Activated CD8-positive, alpha-beta memory T cell treated with anti-CD3 and anti-CD28 coated beads, Interleukin-2, amount 10 ng/mL, durations not matched to agents 7 days and 5 days (primary cell): ENCODE measurements at regions not wholly inside any gene's neighbourhood (a gene's known extent, or its start where the extent isn't known, plus 50 kb on each side); places are given as distances from the start of the nearest gene placed in this dataset.
"Not testable (repeated sequence)": the region's sequence is repeated elsewhere in the genome, so short reads cannot be mapped to it uniquely, and the experiment has no call there.

Source experiments
- ATAC-seq: fragments of 150-1000 bp; cut with Tn5 transposase; one replicate; pipeline ENCODE4 v1.10.0; 2021; ENCODE audit warnings: moderate library complexity
- CTCF ChIA-PET: fragments of 350-600 bp; sonication (Branson Sonifier 250); formaldehyde crosslinking; loops from one replicate; lab custom pipeline; 2021; ENCODE audit warnings: antibody characterized with exemption; lab: Charles Lee
- DNase-seq: peaks from one replicate; pipeline ENCODE4 v3.0.0-alpha.2; 2020
- H3K27ac Mint-ChIP-seq: one replicate; pipeline ENCODE4 v1.8.0; 2021; ENCODE audit warnings: mild to moderate bottlenecking, mixed read lengths
- H3K27me3 Mint-ChIP-seq: one replicate; pipeline ENCODE4 v1.8.0; 2021; ENCODE audit warnings: mixed read lengths
- H3K36me3 Mint-ChIP-seq: one replicate; pipeline ENCODE4 v1.8.0; 2021; ENCODE audit warnings: mild to moderate bottlenecking, mixed read lengths
- H3K4me1 Mint-ChIP-seq: one replicate; pipeline ENCODE4 v1.8.0; 2021; ENCODE audit warnings: mixed read lengths
- H3K4me3 Mint-ChIP-seq: one replicate; pipeline ENCODE4 v1.8.0; 2021; ENCODE audit warnings: mild to moderate bottlenecking, moderate library complexity, mixed read lengths
- H3K9me3 Mint-ChIP-seq: one replicate; pipeline ENCODE4 v1.8.0; 2022; ENCODE audit warnings: low read depth, mixed read lengths

DNA sequence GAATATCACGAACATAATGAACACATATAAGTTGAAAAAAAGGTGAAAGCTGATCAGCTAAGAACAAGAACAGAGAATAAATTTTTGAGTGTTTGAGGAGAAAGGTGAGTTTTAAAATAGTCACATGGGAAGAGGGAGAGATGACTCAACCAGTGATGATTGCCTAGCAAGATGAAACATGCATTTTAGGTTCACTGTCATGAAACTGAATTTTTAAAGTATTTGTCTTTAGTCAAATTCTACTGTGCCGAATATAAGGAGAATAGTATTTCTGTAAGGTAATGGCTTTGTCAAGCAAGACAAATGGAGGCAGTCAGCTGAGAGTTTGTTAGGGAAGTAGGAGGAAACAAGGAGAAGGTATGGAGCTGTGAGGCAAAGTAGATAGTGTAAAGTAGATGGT, 2557.4 kb downstream of the PCDH9 start:
- Mint-ChIP-seq H3K4me1 (no peaks in the 10 kb centered on the region), H3K27me3 (no peaks in the 10 kb centered on the region), H3K9me3 (peaks cover 9% of the 10 kb centered on the region), H3K36me3 (no peaks in the 10 kb centered on the region), H3K27ac (no peak overlapping the region), H3K4me3 (no peak overlapping the region)
- no peak for ATAC-seq
- CTCF ChIA-PET = no interaction called here
- no peak for DNase-seq

DNA sequence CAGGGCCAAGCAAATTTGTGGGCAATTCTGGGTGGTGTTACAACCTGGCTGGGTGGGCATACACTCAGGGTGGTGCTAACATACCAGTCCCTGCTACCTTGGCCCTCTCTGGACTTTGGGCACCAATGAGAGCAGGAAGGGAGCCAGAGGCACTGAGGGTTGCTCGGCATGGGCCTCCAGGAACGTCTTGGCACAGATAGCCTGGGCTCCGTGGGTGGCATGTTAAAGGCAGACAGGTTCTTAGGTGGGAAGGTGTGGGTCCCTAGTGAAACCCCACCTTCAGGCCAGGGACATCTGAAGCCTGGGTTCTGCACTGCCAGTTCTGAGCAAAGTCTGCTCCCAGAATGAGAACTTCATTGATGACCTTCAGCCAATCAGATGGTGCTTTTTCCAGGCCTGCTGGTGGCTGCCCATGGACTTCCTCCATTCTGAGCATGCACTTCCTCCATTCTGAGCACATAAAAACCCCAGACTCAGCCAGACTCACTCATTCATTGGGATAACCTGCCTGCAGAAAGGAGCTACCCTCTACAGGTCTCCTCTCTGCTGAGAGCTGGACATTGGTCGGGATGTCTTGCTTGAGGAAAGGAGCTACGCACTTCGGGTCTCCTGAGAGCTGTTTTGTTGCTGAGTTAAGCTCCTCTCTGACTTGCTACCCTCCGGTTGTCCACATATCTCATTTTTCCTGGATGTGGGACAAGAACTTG, 2567.1 kb downstream of the PCDH9 start:
- DNase-seq (no peak), ATAC-seq (no peak)
- no peaks in the 10 kb centered on the region for H3K4me1 Mint-ChIP-seq
- CTCF ChIA-PET = no interaction called here
- H3K27ac Mint-ChIP-seq = no peak overlapping the region
- H3K4me3 Mint-ChIP-seq = no peak overlapping the region
- H3K9me3 Mint-ChIP-seq = peaks cover 3% of the 10 kb centered on the region
- H3K36me3 Mint-ChIP-seq = no peaks in the 10 kb centered on the region
- no peaks in the 10 kb centered on the region for H3K27me3 Mint-ChIP-seq

DNA sequence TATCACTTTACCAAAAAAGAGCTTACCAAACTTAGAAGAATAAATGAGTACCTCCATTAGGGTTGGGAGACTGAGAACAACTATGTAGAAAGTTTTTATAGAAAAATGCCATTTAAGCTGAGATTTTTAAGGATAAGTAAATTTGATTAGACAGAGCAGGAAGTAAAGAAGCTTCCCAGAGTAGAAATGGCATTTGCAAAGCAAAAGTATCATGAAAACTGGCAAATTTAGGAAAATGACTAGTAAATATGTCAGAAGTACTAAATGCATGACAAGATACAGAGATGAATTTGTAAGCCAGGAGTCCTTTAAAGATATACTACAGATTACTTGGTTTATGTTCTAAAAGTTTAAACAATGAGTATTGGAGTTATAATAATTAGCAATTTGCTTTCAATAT, 2581.8 kb downstream of the PCDH9 start:
- H3K27me3 Mint-ChIP-seq = no peaks in the 10 kb centered on the region
- H3K4me3 Mint-ChIP-seq = no peak overlapping the region
- H3K27ac Mint-ChIP-seq = no peak overlapping the region
- H3K36me3 Mint-ChIP-seq = no peaks in the 10 kb centered on the region
- ATAC-seq (no peak), DNase-seq (no peak)
- H3K9me3 Mint-ChIP-seq = peaks cover 2% of the 10 kb centered on the region
- CTCF ChIA-PET = no interaction called here
- H3K4me1 Mint-ChIP-seq = no peaks in the 10 kb centered on the region

DNA sequence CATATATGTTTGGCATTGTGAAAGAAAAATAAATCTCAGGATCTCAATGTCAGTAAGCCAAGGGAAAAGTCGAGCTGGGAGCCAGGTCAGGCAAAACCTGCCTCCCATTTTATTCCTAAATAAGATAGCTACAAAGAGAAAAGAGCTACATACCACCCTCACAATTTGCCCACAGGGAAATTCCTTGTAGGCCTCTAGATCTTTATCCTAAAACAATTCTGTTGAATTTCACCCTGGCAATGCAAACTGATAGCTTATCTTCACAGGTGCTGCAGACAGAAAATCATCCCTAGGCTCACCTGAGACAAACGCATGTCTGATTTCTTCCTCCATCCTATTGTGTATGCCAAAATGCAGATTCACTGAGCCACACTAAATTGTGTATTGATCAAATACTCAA, 2587.1 kb downstream of the PCDH9 start:
- DNase-seq (no peak), ATAC-seq (no peak)
- peaks cover 7% of the 10 kb centered on the region for H3K9me3 Mint-ChIP-seq
- no peaks in the 10 kb centered on the region for H3K27me3 Mint-ChIP-seq
- H3K27ac Mint-ChIP-seq = no peak overlapping the region
- CTCF ChIA-PET = no interaction called here
- no peaks in the 10 kb centered on the region for H3K36me3 Mint-ChIP-seq
- no peaks in the 10 kb centered on the region for H3K4me1 Mint-ChIP-seq
- H3K4me3 Mint-ChIP-seq = no peak overlapping the region

DNA sequence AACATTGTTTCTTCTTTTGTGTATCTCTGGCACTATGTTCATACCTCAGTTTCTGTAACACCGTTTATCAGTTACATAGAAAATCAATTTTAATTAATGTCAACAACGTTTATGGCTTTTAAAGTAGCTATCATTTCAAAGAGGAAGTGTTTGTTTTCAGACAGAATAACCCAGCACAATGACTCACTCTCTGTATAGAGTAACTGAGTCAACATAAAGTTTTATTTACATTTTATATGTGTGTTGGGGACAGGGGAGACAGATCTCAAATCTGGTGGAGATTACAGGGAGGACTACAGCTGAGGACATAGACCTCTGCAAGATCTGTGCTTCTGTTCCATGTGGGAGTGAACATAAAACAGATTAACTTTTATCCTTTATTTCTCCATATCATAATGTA, 2590.1 kb downstream of the PCDH9 start:
- peaks cover 9% of the 10 kb centered on the region for H3K9me3 Mint-ChIP-seq
- H3K36me3 Mint-ChIP-seq = no peaks in the 10 kb centered on the region
- H3K4me3 Mint-ChIP-seq = no peak overlapping the region
- H3K27me3 Mint-ChIP-seq = no peaks in the 10 kb centered on the region
- ATAC-seq = no peak
- H3K4me1 Mint-ChIP-seq = no peaks in the 10 kb centered on the region
- no peak overlapping the region for H3K27ac Mint-ChIP-seq
- no peak for DNase-seq
- CTCF ChIA-PET = no interaction called here

DNA sequence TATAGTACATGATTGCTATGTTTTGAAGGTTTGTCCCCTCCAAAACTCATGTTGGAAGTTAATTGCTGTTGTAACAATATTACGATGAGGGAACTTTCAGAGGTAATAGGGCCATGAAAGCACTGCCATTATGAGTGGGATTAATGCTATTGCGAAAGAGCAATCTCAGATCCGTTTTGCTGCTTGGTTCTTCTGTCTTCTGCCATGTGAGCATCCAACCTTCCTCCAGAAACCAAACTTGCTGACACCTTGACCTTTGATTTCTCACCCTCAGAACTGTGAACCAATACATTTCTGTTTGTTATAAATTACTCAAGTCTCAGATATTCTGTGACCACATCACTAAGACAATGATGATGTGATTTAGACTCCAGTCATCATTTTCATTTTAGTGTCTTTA, 2590.9 kb downstream of the PCDH9 start:
- H3K4me1 Mint-ChIP-seq = no peaks in the 10 kb centered on the region
- ATAC-seq (no peak), DNase-seq (no peak)
- no peak overlapping the region for H3K27ac Mint-ChIP-seq
- H3K27me3 Mint-ChIP-seq = no peaks in the 10 kb centered on the region
- CTCF ChIA-PET = no interaction called here
- peaks cover 9% of the 10 kb centered on the region for H3K9me3 Mint-ChIP-seq
- H3K4me3 Mint-ChIP-seq = no peak overlapping the region
- no peaks in the 10 kb centered on the region for H3K36me3 Mint-ChIP-seq

DNA sequence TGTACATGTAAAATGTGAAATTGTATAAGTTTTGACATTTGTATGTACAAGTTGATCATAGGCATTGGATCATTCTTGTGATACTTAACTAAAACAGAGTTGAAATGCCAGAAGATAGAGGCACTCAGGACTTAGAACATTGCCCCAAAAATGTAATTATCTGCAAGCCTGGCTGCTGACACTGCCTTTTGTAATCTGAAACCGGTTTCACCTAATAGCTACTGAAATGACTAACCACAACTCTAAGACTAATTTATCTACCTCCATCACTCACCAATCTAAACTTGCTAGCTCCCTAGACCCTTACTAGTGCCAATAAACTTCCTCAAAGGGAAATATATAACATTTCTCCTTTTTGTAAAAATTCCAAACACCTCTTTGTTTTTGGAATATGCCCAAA, 2596.2 kb downstream of the PCDH9 start:
- no peak for DNase-seq
- no peak for ATAC-seq
- Mint-ChIP-seq H3K9me3 (peaks cover 17% of the 10 kb centered on the region), H3K27me3 (no peaks in the 10 kb centered on the region), H3K4me1 (no peaks in the 10 kb centered on the region), H3K4me3 (no peak overlapping the region), H3K36me3 (no peaks in the 10 kb centered on the region), H3K27ac (no peak overlapping the region)
- CTCF ChIA-PET = no interaction called here

DNA sequence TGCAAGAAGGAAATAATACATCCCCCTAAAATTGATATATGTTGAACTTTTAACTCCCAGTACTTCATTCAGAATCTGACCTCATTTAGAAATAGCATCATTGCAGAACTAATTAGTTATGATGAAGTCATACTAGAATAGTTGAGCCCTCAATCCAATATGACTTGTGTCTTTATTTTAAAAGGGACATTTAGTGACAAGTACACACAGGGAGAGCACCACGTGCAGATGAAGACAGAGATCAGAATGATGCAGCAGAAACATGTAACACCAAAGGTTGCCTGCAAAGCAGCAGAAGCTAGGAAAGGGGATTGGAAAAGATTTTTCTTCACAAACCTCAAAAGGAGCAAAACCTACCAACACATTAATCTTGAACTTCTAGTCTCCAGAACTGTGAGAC, 2602.5 kb downstream of the PCDH9 start:
- no peaks in the 10 kb centered on the region for H3K4me1 Mint-ChIP-seq
- DNase-seq (no peak), ATAC-seq (no peak)
- H3K36me3 Mint-ChIP-seq = no peaks in the 10 kb centered on the region
- H3K9me3 Mint-ChIP-seq = peaks cover 13% of the 10 kb centered on the region
- no peak overlapping the region for H3K27ac Mint-ChIP-seq
- no peak overlapping the region for H3K4me3 Mint-ChIP-seq
- CTCF ChIA-PET = no interaction called here
- H3K27me3 Mint-ChIP-seq = no peaks in the 10 kb centered on the region

DNA sequence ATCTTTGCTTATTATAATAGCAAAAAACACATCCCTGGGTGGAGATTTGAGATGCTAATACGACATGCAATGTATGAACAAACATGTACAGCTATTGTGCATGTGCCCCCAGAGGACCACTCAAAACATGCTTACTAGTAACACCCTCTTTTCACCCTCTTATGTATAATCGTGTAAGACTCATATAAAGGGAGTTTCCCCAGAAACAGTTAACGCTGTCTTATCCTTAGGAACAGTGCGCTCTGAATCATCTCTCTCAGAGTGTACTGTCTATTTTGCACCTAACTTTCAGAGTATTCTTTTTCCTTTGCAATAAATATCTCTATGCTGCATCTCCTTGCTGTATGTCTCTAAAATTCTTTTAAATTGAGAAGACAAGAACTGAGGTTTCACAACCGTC, 2604.0 kb downstream of the PCDH9 start:
- peaks cover 13% of the 10 kb centered on the region for H3K9me3 Mint-ChIP-seq
- ATAC-seq (no peak), DNase-seq (no peak)
- H3K27me3 Mint-ChIP-seq = no peaks in the 10 kb centered on the region
- H3K27ac Mint-ChIP-seq = no peak overlapping the region
- no peaks in the 10 kb centered on the region for H3K36me3 Mint-ChIP-seq
- no peak overlapping the region for H3K4me3 Mint-ChIP-seq
- no peaks in the 10 kb centered on the region for H3K4me1 Mint-ChIP-seq
- CTCF ChIA-PET = no interaction called here

DNA sequence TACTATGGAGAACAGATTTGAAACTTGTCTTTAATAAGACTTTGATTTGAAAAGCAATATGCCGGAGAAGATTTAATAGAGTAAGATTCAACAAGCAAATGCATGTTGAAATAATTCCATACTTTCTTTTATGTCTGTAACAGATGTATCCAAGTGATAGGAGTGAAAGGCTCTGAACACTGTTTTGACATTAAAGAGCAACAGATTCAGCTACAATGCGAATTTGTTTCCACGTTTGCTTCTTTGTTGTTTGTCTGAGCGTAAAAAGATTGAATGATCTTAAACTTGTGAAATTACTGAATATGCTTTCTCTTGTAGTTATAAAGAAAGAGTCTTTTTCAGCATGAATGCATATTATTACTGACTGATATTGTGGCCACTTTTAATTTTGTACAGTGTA, 2612.9 kb downstream of the PCDH9 start:
- DNase-seq (no peak), ATAC-seq (no peak)
- no peaks in the 10 kb centered on the region for H3K27me3 Mint-ChIP-seq
- CTCF ChIA-PET = no interaction called here
- peaks cover 3% of the 10 kb centered on the region for H3K9me3 Mint-ChIP-seq
- no peaks in the 10 kb centered on the region for H3K4me1 Mint-ChIP-seq
- H3K4me3 Mint-ChIP-seq = no peak overlapping the region
- H3K27ac Mint-ChIP-seq = no peak overlapping the region
- H3K36me3 Mint-ChIP-seq = no peaks in the 10 kb centered on the region

DNA sequence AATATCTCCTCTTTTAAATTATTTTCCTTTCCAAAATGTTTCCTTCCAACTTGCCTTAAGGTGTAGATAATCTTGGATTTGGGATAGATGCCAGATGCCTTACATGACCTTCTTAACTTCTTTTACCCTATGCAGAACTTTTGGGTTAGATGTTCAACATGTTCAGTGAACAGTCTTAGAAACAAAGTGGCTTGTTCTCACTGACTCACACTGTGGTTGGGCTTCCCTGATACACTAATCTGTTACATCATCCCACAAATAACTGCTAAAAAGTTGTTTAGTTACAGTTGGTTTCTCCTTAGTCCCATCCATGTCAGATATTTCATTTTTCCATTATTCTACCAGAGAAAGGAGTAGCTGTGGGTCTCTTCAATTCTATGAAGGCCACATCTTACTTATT, 2638.2 kb downstream of the PCDH9 start:
- no peak overlapping the region for H3K4me3 Mint-ChIP-seq
- CTCF ChIA-PET = no interaction called here
- peaks cover 4% of the 10 kb centered on the region for H3K9me3 Mint-ChIP-seq
- H3K27ac Mint-ChIP-seq = no peak overlapping the region
- ATAC-seq (no peak), DNase-seq (no peak)
- no peaks in the 10 kb centered on the region for H3K36me3 Mint-ChIP-seq
- no peaks in the 10 kb centered on the region for H3K4me1 Mint-ChIP-seq
- no peaks in the 10 kb centered on the region for H3K27me3 Mint-ChIP-seq

DNA sequence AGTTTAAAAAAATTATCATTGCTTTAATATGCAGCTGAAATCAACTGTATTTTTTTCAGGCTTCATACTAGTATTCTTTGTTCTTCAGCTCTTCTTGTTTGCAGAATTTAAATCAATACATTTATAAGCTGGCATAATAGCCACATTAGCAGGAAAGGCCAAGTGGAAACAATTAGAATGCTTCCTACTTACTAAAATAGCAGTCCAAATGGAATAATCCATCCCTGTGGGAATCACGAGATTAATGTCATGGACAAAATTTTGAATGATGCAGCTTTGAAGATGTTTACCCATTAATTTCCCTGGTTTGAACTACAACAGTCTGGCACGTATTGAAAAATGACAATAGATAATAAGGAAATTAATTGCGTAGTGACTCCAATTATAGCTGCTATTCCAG, 2650.8 kb downstream of the PCDH9 start:
- no peak for DNase-seq

DNA sequence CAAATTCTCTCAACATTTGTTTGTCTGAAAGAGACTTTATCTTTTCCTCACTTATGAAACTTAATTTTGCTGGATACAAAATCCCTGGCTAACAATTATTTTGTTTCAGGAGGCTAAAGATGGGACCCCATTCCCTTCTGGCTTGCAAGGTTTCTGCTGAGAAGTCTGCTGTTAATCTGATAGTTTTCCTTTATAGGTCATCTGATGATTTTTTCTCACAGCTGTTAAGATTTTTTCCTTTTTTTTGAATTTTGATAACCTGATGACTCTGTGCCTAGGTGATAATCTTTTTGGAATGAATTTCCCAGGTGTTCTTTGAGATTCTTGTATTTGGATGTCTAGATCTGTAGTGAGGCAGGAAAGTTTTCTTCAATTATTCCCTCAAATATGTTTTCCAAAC, 2661.4 kb downstream of the PCDH9 start:
- Mint-ChIP-seq H3K9me3 (peaks cover 19% of the 10 kb centered on the region), H3K4me3 (no peak overlapping the region), H3K27me3 (no peaks in the 10 kb centered on the region), H3K36me3 (no peaks in the 10 kb centered on the region), H3K4me1 (no peaks in the 10 kb centered on the region), H3K27ac (no peak overlapping the region)
- no peak for DNase-seq
- CTCF ChIA-PET = no interaction called here
- no peak for ATAC-seq

More for the DNA sequence above, 2650.8 kb downstream of the PCDH9 start:
- CTCF ChIA-PET = no interaction called here
- peaks cover 2% of the 10 kb centered on the region for H3K9me3 Mint-ChIP-seq
- no peak overlapping the region for H3K4me3 Mint-ChIP-seq
- H3K36me3 Mint-ChIP-seq = no peaks in the 10 kb centered on the region
- no peak for ATAC-seq
- no peak overlapping the region for H3K27ac Mint-ChIP-seq
- no peaks in the 10 kb centered on the region for H3K27me3 Mint-ChIP-seq
- no peaks in the 10 kb centered on the region for H3K4me1 Mint-ChIP-seq

DNA sequence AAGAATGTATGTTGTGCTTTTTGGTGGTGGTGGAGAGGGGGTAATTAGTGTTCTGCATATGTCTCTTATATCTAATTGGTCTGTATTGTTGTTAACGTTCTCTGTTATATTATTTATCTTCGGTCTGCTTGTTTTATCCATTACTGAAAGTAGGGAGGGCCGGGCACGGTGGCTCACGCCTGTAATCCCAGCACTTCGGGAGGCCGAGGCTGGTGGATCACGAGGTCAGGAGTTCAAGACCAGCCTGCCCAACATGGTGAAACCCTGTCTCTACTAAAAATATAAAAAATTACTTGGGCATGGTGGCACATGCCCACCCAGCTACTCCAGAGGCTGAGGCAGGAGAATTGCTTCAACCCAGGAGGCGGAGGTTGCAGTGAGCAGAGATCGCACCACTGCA, 2672.1 kb downstream of the PCDH9 start:
- H3K36me3 Mint-ChIP-seq, H3K4me3 Mint-ChIP-seq, H3K27me3 Mint-ChIP-seq, H3K9me3 Mint-ChIP-seq, H3K4me1 Mint-ChIP-seq, DNase-seq, H3K27ac Mint-ChIP-seq, CTCF ChIA-PET, ATAC-seq: not testable (repeated sequence)

DNA sequence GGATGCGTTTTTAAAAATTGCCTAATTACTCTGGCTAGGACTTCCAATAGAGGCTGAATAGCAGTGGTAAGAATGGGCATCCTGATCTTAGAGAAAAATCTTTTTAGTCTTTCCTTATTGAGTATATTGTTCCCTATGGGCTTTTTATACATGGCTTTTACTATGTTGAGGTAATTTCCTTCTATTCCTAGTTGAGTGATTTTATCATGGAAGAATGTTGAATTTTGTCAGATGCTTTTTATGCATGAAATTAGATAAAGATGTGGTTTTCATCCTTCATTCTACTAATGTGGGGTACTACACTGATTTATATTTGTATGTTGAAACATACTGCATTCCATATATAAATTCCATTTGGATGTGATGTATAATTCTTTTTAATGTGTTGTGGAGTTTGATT, 2673.8 kb downstream of the PCDH9 start:
- DNase-seq (no peak), ATAC-seq (no peak)
- CTCF ChIA-PET = no interaction called here
- Mint-ChIP-seq H3K9me3 (peaks cover 7% of the 10 kb centered on the region), H3K27me3 (no peaks in the 10 kb centered on the region), H3K4me1 (no peaks in the 10 kb centered on the region), H3K36me3 (no peaks in the 10 kb centered on the region), H3K4me3 (no peak overlapping the region), H3K27ac (no peak overlapping the region)
